KMS-11 (cell line): ENCODE measurements at regions not wholly inside any gene's neighbourhood (a gene's known extent, or its start where the extent isn't known, plus 50 kb on each side); places are given as distances from the start of the nearest gene placed in this dataset.

ENCODE experiments used
- H2AFZ ChIP-seq: fragments of 200-600 bp; sonication (generic); 2 replicates; pipeline ENCODE4 v1.6.1; 2016; ENCODE audit warnings: antibody characterized with exemption, mixed run types, low read depth
- H3K27ac ChIP-seq: fragments of 200-600 bp; sonication (generic); 2 replicates; pipeline ENCODE4 v1.6.1; 2016; ENCODE audit warnings: mild to moderate bottlenecking, mixed run types
- H3K27me3 ChIP-seq: fragments of 200-600 bp; sonication (generic); 2 replicates; pipeline ENCODE4 v1.6.1; 2017; ENCODE audit warnings: mild to moderate bottlenecking, low read depth, mixed run types, moderate library complexity; ENCODE audit not compliant: insufficient read depth
- H3K36me3 ChIP-seq: fragments of 200-600 bp; sonication (generic); 2 replicates; pipeline ENCODE4 v1.6.1; 2017; ENCODE audit warnings: mild to moderate bottlenecking, mixed run types; ENCODE audit not compliant: insufficient read depth
- H3K4me1 ChIP-seq: fragments of 200-600 bp; sonication (generic); 2 replicates; pipeline ENCODE4 v1.6.1; 2016; ENCODE audit warnings: mild to moderate bottlenecking, low read depth, mixed run types; ENCODE audit not compliant: poor library complexity, severe bottlenecking
- H3K4me2 ChIP-seq: fragments of 200-600 bp; sonication (generic); 2 replicates; pipeline ENCODE4 v1.7.0; 2016; ENCODE audit warnings: mild to moderate bottlenecking, mixed run types
- H3K4me3 ChIP-seq: fragments of 200-600 bp; sonication (generic); IDR thresholded peaks from 2 replicates; pipeline ENCODE4 v1.6.1; 2017; ENCODE audit warnings: low read depth, low read length, mixed read lengths; ENCODE audit not compliant: insufficient read depth
- H3K79me2 ChIP-seq: fragments of 200-600 bp; sonication (generic); 2 replicates; pipeline ENCODE4 v1.6.1; 2016; ENCODE audit warnings: low read depth, mixed run types; ENCODE audit not compliant: insufficient read depth
- H3K9ac ChIP-seq: fragments of 200-600 bp; sonication (generic); 2 replicates; pipeline ENCODE4 v1.6.1; 2016; ENCODE audit warnings: mild to moderate bottlenecking, mixed run types
- H4K20me1 ChIP-seq: fragments of 200-600 bp; sonication (generic); 2 replicates; pipeline ENCODE4 v1.6.1; 2016; ENCODE audit warnings: mild to moderate bottlenecking, mixed run types; ENCODE audit not compliant: insufficient read depth
- TF ChIP-seq, protein P1 (sequence below): fragments of 200-600 bp; sonication (generic); conservative IDR thresholded peaks from 2 replicates; pipeline ENCODE4 v1.6.1; 2017; ENCODE audit warnings: low read depth, mild to moderate bottlenecking, antibody characterized with exemption, low read length, moderate library complexity, mixed read lengths

DNA sequence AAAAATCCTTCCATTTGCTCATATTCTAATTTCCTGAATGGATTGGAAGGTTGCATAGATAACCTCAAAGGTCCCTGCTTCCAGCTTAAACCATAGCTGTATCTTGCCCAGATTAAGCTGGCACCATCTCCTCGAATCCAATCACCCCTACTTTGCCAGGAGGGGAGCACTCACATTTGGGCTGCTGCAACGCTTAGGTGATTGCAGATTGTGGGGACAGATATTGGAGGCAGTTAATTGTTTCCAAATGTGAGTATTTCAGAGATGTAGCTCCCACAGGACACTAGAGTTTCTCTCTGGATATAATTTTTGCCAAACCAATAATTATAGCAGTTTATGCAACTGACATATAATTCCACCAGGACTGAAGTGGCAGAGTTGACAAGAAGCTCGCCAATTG, 53.5 kb upstream of the ACSL1 start:
- no peaks in the 10 kb centered on the region for H3K27me3 ChIP-seq
- no peak overlapping the region for H3K27ac ChIP-seq
- H3K4me3 ChIP-seq: no peak overlapping the region
- no peaks in the 10 kb centered on the region for H3K79me2 ChIP-seq
- H4K20me1 ChIP-seq: no peaks in the 10 kb centered on the region
- TF ChIP-seq, protein P1, sequence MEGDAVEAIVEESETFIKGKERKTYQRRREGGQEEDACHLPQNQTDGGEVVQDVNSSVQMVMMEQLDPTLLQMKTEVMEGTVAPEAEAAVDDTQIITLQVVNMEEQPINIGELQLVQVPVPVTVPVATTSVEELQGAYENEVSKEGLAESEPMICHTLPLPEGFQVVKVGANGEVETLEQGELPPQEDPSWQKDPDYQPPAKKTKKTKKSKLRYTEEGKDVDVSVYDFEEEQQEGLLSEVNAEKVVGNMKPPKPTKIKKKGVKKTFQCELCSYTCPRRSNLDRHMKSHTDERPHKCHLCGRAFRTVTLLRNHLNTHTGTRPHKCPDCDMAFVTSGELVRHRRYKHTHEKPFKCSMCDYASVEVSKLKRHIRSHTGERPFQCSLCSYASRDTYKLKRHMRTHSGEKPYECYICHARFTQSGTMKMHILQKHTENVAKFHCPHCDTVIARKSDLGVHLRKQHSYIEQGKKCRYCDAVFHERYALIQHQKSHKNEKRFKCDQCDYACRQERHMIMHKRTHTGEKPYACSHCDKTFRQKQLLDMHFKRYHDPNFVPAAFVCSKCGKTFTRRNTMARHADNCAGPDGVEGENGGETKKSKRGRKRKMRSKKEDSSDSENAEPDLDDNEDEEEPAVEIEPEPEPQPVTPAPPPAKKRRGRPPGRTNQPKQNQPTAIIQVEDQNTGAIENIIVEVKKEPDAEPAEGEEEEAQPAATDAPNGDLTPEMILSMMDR: no peak
- no peak overlapping the region for H2AFZ ChIP-seq
- no peak overlapping the region for H3K9ac ChIP-seq
- no peaks in the 10 kb centered on the region for H3K36me3 ChIP-seq
- no peak overlapping the region for H3K4me2 ChIP-seq
- no peaks in the 10 kb centered on the region for H3K4me1 ChIP-seq

DNA sequence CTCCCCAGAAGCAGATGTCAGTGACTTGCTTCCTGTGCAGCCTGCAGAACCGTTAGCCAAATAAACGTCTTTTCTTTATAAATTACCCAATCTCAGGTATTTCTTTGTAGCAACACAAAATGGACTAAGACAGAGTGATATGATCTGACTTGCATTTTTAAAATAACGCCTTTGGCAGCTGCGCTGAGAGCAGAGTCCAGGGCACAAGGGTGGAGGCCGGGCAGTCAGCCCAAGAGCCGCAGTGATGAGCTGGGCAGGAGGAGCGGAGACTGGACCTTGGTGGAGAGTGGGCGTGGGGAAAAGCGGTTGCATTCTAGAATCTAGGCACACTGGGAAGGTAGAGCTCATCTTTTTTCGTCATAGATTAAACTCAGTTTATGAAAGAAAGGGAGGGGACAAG, 56.5 kb upstream of the ACSL1 start:
- no peaks in the 10 kb centered on the region for H3K36me3 ChIP-seq
- H2AFZ ChIP-seq: no peak overlapping the region
- H3K79me2 ChIP-seq: no peaks in the 10 kb centered on the region
- H3K4me3 ChIP-seq: no peak overlapping the region
- no peak overlapping the region for H3K9ac ChIP-seq
- no peaks in the 10 kb centered on the region for H3K27me3 ChIP-seq
- no peak overlapping the region for H3K27ac ChIP-seq
- H3K4me2 ChIP-seq: no peak overlapping the region
- TF ChIP-seq, protein P1: no peak
- H4K20me1 ChIP-seq: no peaks in the 10 kb centered on the region
- H3K4me1 ChIP-seq: no peaks in the 10 kb centered on the region

- no peaks in the 10 kb centered on the region for H3K79me2 ChIP-seq
- TF ChIP-seq, protein P1: no peak
- H3K27ac ChIP-seq: no peak overlapping the region
- no peak overlapping the region for H3K4me2 ChIP-seq
- no peak overlapping the region for H3K4me3 ChIP-seq
- H3K36me3 ChIP-seq: no peaks in the 10 kb centered on the region
- H4K20me1 ChIP-seq: no peaks in the 10 kb centered on the region
- H3K9ac ChIP-seq: no peak overlapping the region
- H3K4me1 ChIP-seq: no peaks in the 10 kb centered on the region
- H2AFZ ChIP-seq: no peak overlapping the region
- no peaks in the 10 kb centered on the region for H3K27me3 ChIP-seq
Measured at GRCh38 chr4:184883024-184883423, 57.3 kb upstream of the ACSL1 start.

- Histone ChIP-seq H3K9ac (no peak overlapping the region), H3K79me2 (no peaks in the 10 kb centered on the region), H3K4me3 (no peak overlapping the region), H2AFZ (no peak overlapping the region), H3K36me3 (no peaks in the 10 kb centered on the region), H4K20me1 (no peaks in the 10 kb centered on the region), H3K27ac (no peak overlapping the region), H3K27me3 (no peaks in the 10 kb centered on the region), H3K4me1 (no peaks in the 10 kb centered on the region), H3K4me2 (no peak overlapping the region)
- TF ChIP-seq, protein P1: no peak
Measured at GRCh38 chr4:184884883-184885282, 59.1 kb upstream of the ACSL1 start.

DNA sequence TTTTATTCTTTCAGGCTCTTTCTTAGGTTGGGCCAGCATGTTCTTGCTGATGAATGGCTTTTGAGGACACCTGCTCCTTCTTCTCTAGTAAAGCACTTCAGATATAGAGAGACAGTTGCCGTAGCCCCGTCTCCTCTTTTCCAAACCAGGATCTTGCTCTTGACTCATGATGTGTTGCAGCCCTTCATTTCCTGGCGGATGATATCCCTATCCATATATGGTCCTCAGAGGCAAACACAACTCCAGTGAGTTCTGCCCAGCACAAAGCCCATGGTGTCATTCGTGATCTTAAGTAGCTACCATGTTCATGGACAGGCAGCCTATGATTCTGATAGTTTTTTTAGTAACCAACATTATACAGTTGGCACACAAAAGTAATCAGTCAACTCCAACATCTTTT, 59.8 kb upstream of the ACSL1 start:
- no peak overlapping the region for H3K4me3 ChIP-seq
- H3K9ac ChIP-seq: no peak overlapping the region
- H3K27ac ChIP-seq: no peak overlapping the region
- TF ChIP-seq, protein P1: no peak
- no peaks in the 10 kb centered on the region for H4K20me1 ChIP-seq
- no peaks in the 10 kb centered on the region for H3K36me3 ChIP-seq
- no peaks in the 10 kb centered on the region for H3K27me3 ChIP-seq
- no peak overlapping the region for H3K4me2 ChIP-seq
- no peak overlapping the region for H2AFZ ChIP-seq
- H3K4me1 ChIP-seq: no peaks in the 10 kb centered on the region
- H3K79me2 ChIP-seq: no peaks in the 10 kb centered on the region
